NAMALWA (cell line): ENCODE measurements at regions not wholly inside any gene's neighbourhood (a gene's known extent, or its start where the extent isn't known, plus 50 kb on each side); places are given as distances from the start of the nearest gene placed in this dataset.

Source experiments
- DNase-seq: peaks from one replicate; pipeline ENCODE4 v3.0.0-alpha.2; 2015; ENCODE audit warnings: low spot score

- no peak for DNase-seq
Measured at GRCh38 chr3:65112751-65113300, 425.0 kb upstream of the ADAMTS9 start.

- DNase-seq, result no peak
Measured at GRCh38 chr3:65110661-65111060, 422.9 kb upstream of the ADAMTS9 start.

GRCh38 chr3:65109966-65110500, 422.2 kb upstream of the ADAMTS9 start:
- no peak for DNase-seq

DNA sequence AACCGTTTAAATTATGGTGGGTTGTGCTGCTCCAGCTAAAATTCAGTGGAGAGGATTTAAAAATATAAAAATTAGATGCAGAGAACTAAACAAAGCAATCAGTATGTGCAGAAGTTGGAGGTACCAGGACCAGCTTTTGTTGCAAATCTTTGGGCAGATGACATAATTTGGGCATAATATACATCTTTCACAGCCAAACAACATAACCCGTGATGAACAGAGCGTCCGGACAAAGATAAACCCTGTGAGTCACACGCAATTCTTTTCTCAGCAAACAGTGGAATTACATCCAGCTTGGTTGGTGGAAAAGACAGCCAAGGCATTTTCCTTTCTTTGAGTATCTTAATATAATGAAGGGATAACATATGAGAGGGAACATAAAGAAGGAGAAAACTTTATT, 419.4 kb upstream of the ADAMTS9 start:
- no peak for DNase-seq

DNA sequence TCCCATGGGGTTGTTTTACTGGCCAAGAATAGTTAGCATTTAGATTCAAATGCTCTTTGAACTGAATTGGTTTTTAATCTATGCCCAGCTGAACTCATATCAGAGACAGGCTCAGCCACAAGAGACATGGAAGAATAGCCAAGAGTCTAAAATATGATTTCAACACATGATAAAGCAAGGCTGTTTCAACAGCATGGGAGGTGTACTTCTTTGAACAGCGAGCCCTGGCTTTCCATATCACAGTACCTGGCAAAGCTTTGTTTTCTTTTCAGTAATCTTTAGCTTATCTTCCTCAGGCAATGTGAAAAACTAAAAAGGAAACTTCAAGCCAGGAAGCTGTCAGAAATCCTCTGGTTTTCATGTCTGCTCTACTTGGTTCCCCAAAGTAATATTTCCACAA, 413.6 kb upstream of the ADAMTS9 start:
- DNase-seq, result no peak

GRCh38 chr3:65098400-65098799, 410.6 kb upstream of the ADAMTS9 start:
- no peak for DNase-seq

GRCh38 chr3:65096110-65096745, 408.4 kb upstream of the ADAMTS9 start:
- no peak for DNase-seq

- DNase-seq, result no peak
Measured at GRCh38 chr3:65094723-65095122, 406.9 kb upstream of the ADAMTS9 start.

DNA sequence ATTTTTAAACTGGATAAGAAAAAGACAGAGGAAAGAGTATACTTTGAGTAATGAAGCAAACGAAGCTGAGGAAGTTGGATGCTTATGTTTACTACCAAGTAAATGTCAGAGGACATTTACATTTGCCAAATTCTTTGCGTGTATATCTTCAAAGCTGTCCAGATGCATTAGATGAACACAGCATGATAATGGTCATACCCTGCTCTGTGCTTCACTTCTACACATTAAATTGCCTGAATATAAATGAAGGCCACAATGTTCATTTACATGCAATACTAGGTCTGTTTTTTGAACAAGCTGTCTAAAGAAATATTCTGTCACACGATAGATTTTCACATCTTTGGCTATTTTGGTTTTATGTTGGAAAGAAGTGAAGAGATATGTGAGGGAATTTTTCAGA, 405.8 kb upstream of the ADAMTS9 start:
- DNase-seq, result no peak

GRCh38 chr3:65091565-65091964, 403.8 kb upstream of the ADAMTS9 start:
- no peak for DNase-seq

GRCh38 chr3:65083240-65083639, 395.4 kb upstream of the ADAMTS9 start:
- DNase-seq, result no peak

DNA sequence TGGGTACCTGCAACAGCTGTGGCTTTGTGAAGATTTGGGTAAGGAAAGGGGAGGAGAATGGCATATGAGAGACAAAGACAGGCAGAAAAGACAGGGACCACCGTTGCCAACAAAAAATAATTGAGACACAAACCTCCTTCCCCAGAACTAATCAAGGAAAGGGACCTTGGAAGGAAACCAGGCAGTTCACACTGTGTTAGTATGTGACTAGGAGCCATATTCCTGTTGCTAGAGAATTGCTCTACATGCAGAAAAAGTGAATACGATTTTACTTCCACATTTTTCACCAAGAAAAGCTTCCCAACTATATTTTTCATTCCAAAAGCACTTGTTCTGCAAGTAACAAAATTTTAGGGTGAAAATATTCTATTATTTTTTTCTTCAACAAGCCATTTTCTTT, 393.7 kb upstream of the ADAMTS9 start:
- no peak for DNase-seq

GRCh38 chr3:65080432-65080831, 392.6 kb upstream of the ADAMTS9 start:
- DNase-seq, result no peak

- DNase-seq, result no peak
Measured at GRCh38 chr3:65079560-65079959, 391.8 kb upstream of the ADAMTS9 start.

DNA sequence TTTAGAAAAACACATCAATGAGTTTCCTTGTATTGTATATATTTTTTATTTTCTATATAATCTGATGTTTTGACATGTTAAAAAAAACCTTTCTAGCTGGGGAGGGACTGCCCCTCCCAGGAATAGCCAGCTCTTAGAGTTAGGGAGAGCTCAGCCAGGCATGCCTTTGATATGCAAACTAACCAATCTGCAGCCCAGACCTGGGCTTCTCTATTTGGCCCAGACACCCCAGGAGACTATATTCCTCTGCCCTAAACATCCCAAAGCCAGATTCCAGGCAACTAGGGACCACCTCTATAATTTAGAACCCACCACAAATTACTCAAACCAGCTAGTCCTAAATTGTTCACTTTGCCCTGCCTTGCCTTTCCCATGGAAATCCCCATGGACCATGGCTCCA, 390.9 kb upstream of the ADAMTS9 start:
- DNase-seq, result no peak

- no peak for DNase-seq
Measured at GRCh38 chr3:65077124-65077523, 389.3 kb upstream of the ADAMTS9 start.

DNA sequence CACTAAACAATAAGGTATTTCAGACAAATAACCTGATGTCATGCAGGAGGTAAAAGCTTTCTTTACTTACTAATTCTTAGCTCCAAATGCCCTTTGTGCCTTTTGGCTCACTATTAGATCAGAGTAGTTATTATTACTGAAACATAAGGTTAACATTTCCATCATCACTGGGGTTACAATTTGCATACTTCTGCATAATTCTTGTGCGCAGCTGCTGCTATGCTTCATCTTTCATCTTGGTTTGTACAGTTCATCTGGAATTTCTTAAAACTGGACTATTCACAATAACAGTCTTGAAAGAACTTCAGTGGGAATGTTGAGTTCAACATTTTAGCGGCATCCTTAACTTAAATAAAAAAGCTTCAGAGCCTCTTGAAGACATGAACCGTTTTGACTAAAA, 383.2 kb upstream of the ADAMTS9 start:
- no peak for DNase-seq

DNA sequence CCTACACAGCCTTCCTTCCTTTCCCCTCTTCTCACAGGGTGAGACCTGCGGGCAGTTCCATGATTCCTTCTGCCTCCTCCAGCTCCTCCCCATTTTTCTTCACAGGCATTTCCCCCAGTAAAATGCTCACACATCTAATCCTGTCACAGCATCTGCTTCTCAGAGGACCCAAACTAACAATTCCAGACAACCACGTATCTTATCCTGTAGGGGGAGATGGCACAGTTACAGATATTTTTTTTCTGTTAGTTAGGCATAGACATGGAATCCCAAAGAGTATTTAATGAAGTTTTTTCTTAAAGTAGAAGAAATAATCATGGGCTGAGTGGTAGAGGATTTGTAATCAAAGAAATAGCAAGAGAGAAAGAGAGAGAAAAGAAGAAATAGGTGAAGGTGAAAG, 373.1 kb upstream of the ADAMTS9 start:
- DNase-seq, result no peak

DNA sequence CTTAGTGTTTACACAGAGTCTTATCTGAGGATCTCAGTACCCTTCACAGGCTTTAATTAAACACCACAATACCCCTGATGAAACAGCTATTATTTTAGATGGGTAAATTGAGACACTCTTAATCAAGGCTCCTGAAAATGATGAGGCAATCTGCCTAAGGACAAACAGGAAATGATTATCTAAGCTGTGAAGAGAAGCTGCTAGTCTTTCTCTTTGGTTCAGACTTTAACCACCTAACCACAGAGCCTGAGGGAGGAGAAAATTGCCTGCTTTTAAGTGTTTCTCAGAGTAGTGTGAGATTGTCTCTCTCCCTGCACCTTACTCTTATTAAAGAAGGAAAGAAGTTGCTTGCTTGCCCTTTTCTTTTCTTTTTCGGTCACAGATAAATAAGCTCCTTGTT, 364.3 kb upstream of the ADAMTS9 start:
- no peak for DNase-seq

- no peak for DNase-seq
Measured at GRCh38 chr3:65048151-65048550, 360.4 kb upstream of the ADAMTS9 start.

DNA sequence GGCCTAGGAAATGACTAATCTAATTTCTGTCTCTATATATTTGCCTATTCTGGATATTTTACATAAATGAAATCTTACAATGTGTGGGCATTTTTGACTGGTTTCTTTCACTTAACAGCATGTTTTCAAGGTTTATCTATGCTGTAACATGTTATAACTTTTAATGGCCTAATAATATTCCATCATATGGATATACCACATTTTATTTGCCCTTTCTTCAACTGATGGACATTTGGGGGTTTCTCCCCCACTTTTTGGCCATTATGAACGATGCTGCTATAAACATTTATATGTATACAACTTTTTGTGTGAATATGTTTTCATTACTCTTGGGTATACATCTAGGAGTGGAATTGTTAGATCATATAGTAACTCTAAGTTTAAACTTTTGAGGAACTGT, 357.3 kb upstream of the ADAMTS9 start:
- no peak for DNase-seq

GRCh38 chr3:65044401-65044800, 356.6 kb upstream of the ADAMTS9 start:
- DNase-seq, result no peak

DNA sequence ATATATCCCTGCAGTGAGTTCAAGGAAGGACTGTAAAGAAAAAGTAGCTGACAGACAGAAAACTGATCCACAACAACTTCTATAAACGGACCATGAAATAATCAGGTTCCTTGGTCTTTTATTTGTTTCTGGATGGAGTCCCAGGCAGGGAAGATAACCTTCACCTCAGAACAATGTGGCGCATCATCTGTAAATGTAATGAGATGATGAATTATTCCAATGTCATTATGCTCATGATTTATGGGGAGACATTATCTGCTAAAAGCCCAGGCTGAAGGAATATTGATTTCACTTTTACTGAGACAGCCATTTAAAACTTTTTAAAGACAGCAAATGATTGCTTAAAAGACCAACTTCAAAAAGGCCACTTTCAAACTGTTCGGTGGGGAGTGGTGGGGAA, 354.9 kb upstream of the ADAMTS9 start:
- DNase-seq, result no peak

- DNase-seq, result no peak
Measured at GRCh38 chr3:65039754-65040210, 352.0 kb upstream of the ADAMTS9 start.
